SK-N-SH treated with all-trans-retinoic acid at 6 μM for 48 hours (cell line): ENCODE measurements at regions not wholly inside any gene's neighbourhood (a gene's known extent, or its start where the extent isn't known, plus 50 kb on each side); places are given as distances from the start of the nearest gene placed in this dataset.

Experiments
- ATAC-seq: fragments of 200-7000 bp; cut with Tn5 transposase; 3 replicates; pipeline ENCODE4 v1.9.1; 2020; ENCODE audit warnings: mild to moderate bottlenecking, moderate library complexity
- ARNTL ChIP-seq: fragments of 450-650 bp; formaldehyde crosslinking; IDR thresholded peaks from 2 replicates; pipeline ENCODE4 v1.5.0; 2020; ENCODE audit warnings: low read depth, mild to moderate bottlenecking, moderate library complexity, borderline replicate concordance
- BACH2 ChIP-seq: fragments of 250-450 bp; sonication (Bioruptor Pico); IDR thresholded peaks from 2 replicates; pipeline ENCODE4 v1.9.0; 2021; ENCODE audit warnings: mild to moderate bottlenecking, borderline replicate concordance
- CREB5 ChIP-seq: fragments of 250-450 bp; sonication (Bioruptor Pico); IDR thresholded peaks from 2 replicates; pipeline ENCODE4 v1.5.1; 2020; ENCODE audit warnings: low read depth, mild to moderate bottlenecking, moderate library complexity
- CSDC2 ChIP-seq: fragments of 250-450 bp; sonication (Bioruptor Pico); IDR thresholded peaks from 2 replicates; pipeline ENCODE4 v1.5.0; 2020; ENCODE audit warnings: mild to moderate bottlenecking, moderate library complexity
- ESRRG ChIP-seq: fragments of 250-450 bp; sonication (Bioruptor Pico); IDR thresholded peaks from 2 replicates; pipeline ENCODE4 v1.6.1; 2021; ENCODE audit warnings: mild to moderate bottlenecking
- GLIS3 ChIP-seq: fragments of 250-450 bp; sonication (Bioruptor Pico); IDR thresholded peaks from 2 replicates; pipeline ENCODE4 v1.5.0; 2020; ENCODE audit warnings: mild to moderate bottlenecking, moderate library complexity
- ISL1 ChIP-seq: fragments of 250-450 bp; sonication (Bioruptor Pico); IDR thresholded peaks from 2 replicates; pipeline ENCODE4 v2.1.2; 2022; ENCODE audit warnings: mild to moderate bottlenecking, moderate library complexity
- OSR1 ChIP-seq: fragments of 250-450 bp; sonication (Bioruptor Pico); IDR thresholded peaks from 2 replicates; pipeline ENCODE4 v1.8.0; 2022; ENCODE audit warnings: moderate library complexity, mild to moderate bottlenecking, inconsistent platforms
- PPARA ChIP-seq: fragments of 250-450 bp; sonication (Bioruptor Pico); IDR thresholded peaks from 2 replicates; pipeline ENCODE4 v1.5.0; 2020; ENCODE audit warnings: mild to moderate bottlenecking, borderline replicate concordance
- RARB ChIP-seq: fragments of 250-450 bp; sonication (Bioruptor Pico); IDR thresholded peaks from 2 replicates; pipeline ENCODE4 v1.8.0; 2021; ENCODE audit warnings: mild to moderate bottlenecking, moderate library complexity
- SNAI2 ChIP-seq: fragments of 250-450 bp; sonication (Bioruptor Pico); IDR thresholded peaks from 2 replicates; pipeline ENCODE4 v1.5.0; 2020; ENCODE audit warnings: mild to moderate bottlenecking, moderate library complexity
- TCF4 ChIP-seq: fragments of 250-450 bp; sonication (Bioruptor Pico); IDR thresholded peaks from 2 replicates; pipeline ENCODE4 v1.8.0; 2021; ENCODE audit warnings: mild to moderate bottlenecking, moderate library complexity, borderline replicate concordance
- TOX ChIP-seq: fragments of 250-450 bp; sonication (Bioruptor Pico); IDR thresholded peaks from 2 replicates; pipeline ENCODE4 v1.8.0; 2021; ENCODE audit warnings: mild to moderate bottlenecking, moderate library complexity, borderline replicate concordance
- ZC3H10 ChIP-seq: fragments of 250-450 bp; sonication (Bioruptor Pico); IDR thresholded peaks from 2 replicates; pipeline ENCODE4 v1.5.1; 2021; ENCODE audit warnings: mild to moderate bottlenecking, moderate library complexity
- ZFP30 ChIP-seq: fragments of 450-650 bp; formaldehyde crosslinking; IDR thresholded peaks from 2 replicates; pipeline ENCODE4 v1.5.0; 2022; ENCODE audit warnings: mild to moderate bottlenecking, moderate library complexity
- ZNF565 ChIP-seq: fragments of 450-650 bp; formaldehyde crosslinking; conservative IDR thresholded peaks from 2 replicates; pipeline ENCODE4 v1.5.0; 2020; ENCODE audit warnings: low read depth, mild to moderate bottlenecking, moderate library complexity
- ZNF8 ChIP-seq: fragments of 450-650 bp; formaldehyde crosslinking; IDR thresholded peaks from 2 replicates; pipeline ENCODE4 v1.5.0; 2020; ENCODE audit warnings: mild to moderate bottlenecking, moderate library complexity
- TF ChIP-seq, protein P1 (sequence below): fragments of 250-450 bp; sonication (Bioruptor Pico); IDR thresholded peaks from 2 replicates; pipeline ENCODE4 v1.5.1; 2021; ENCODE audit warnings: mild to moderate bottlenecking, moderate library complexity
- TF ChIP-seq, protein P2 (sequence below): fragments of 250-450 bp; sonication (Bioruptor Pico); IDR thresholded peaks from 2 replicates; pipeline ENCODE4 v1.8.0; 2021; ENCODE audit warnings: low read depth, mild to moderate bottlenecking, moderate library complexity, borderline replicate concordance

- no peak for TF ChIP-seq TCF4 (CRISPR knock-in tag)
- TF ChIP-seq ZFP30 (CRISPR knock-in tag) = no peak
- TF ChIP-seq ISL1 = no peak
- TF ChIP-seq SNAI2 (CRISPR knock-in tag) = no peak
- TF ChIP-seq ZC3H10 (CRISPR knock-in tag) = no peak
- no peak for TF ChIP-seq PPARA
- TF ChIP-seq ESRRG (CRISPR knock-in tag) = no peak
- no peak for TF ChIP-seq ZNF565
- no peak for TF ChIP-seq TOX (CRISPR knock-in tag)
- TF ChIP-seq BACH2 (CRISPR knock-in tag) = no peak
- TF ChIP-seq, protein P1, sequence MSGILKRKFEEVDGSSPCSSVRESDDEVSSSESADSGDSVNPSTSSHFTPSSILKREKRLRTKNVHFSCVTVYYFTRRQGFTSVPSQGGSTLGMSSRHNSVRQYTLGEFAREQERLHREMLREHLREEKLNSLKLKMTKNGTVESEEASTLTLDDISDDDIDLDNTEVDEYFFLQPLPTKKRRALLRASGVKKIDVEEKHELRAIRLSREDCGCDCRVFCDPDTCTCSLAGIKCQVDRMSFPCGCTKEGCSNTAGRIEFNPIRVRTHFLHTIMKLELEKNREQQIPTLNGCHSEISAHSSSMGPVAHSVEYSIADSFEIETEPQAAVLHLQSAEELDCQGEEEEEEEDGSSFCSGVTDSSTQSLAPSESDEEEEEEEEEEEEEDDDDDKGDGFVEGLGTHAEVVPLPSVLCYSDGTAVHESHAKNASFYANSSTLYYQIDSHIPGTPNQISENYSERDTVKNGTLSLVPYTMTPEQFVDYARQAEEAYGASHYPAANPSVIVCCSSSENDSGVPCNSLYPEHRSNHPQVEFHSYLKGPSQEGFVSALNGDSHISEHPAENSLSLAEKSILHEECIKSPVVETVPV (CRISPR knock-in tag) = no peak
- no peak for TF ChIP-seq CSDC2
- no peak for ATAC-seq
Observed at GRCh38 chr9:14478175-14479162, 164.5 kb upstream of the NFIB start.

- no peak for ATAC-seq
- no peak for TF ChIP-seq CREB5 (CRISPR knock-in tag)
- no peak for TF ChIP-seq SNAI2 (CRISPR knock-in tag)
- no peak for TF ChIP-seq OSR1
- no peak for TF ChIP-seq ZNF565
- TF ChIP-seq PPARA = no peak
- TF ChIP-seq ZFP30 (CRISPR knock-in tag) = no peak
- TF ChIP-seq, protein P1 (CRISPR knock-in tag) = no peak
- TF ChIP-seq, protein P2, sequence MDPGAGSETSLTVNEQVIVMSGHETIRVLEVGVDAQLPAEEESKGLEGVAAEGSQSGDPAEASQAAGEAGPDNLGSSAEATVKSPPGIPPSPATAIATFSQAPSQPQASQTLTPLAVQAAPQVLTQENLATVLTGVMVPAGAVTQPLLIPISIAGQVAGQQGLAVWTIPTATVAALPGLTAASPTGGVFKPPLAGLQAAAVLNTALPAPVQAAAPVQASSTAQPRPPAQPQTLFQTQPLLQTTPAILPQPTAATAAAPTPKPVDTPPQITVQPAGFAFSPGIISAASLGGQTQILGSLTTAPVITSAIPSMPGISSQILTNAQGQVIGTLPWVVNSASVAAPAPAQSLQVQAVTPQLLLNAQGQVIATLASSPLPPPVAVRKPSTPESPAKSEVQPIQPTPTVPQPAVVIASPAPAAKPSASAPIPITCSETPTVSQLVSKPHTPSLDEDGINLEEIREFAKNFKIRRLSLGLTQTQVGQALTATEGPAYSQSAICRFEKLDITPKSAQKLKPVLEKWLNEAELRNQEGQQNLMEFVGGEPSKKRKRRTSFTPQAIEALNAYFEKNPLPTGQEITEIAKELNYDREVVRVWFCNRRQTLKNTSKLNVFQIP (CRISPR knock-in tag) = no peak
- no peak for TF ChIP-seq BACH2 (CRISPR knock-in tag)
- TF ChIP-seq ZNF8 = no peak
- TF ChIP-seq ISL1 = no peak
- no peak for TF ChIP-seq CSDC2
- no peak for TF ChIP-seq TOX (CRISPR knock-in tag)
- no peak for TF ChIP-seq ESRRG (CRISPR knock-in tag)
Observed at GRCh38 chr9:14471041-14471440, 157.1 kb upstream of the NFIB start.

DNA sequence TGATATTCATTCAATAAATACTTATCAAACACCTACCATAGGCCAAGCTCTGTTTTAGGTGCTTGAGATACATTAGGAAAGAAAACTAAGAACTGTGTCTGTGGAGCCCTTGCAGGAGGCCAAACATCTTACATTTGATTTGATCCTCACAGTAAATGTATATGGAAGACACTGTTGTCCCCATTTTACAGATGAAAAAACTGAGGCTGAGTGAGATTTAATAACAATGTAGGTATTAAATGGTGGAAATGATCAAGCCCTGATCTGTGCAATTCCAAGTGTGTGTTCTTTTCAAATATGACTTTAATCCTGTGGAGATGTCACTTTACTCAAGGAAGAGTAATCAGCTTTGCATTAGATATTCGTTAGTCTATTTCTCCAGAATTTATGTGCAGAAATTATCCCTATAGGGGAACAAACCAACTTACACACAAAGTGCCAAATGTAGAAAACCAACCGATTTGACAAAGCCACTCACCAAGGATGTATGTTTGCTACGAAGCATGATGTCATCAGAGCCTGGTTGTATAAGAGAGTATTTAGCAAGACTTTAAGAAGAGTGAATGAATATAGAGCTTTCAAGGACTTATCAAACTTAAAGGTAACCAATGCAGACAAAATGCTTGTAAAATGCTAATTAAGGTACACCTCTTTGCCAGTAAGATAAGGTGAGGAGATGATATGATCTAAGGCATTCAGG is 153.9 kb upstream of the NFIB start:
- ATAC-seq = no peak
- TF ChIP-seq RARB (CRISPR knock-in tag) = no peak
- TF ChIP-seq GLIS3 (CRISPR knock-in tag) = no peak
- no peak for TF ChIP-seq SNAI2 (CRISPR knock-in tag)
- no peak for TF ChIP-seq ESRRG (CRISPR knock-in tag)
- TF ChIP-seq TOX (CRISPR knock-in tag) = no peak
- TF ChIP-seq PPARA = no peak
- no peak for TF ChIP-seq CREB5 (CRISPR knock-in tag)
- TF ChIP-seq, protein P2 (CRISPR knock-in tag) = no peak
- TF ChIP-seq, protein P1 (CRISPR knock-in tag) = no peak
- TF ChIP-seq ARNTL (CRISPR knock-in tag) = no peak
- no peak for TF ChIP-seq OSR1
- TF ChIP-seq, all 23 proteins: peak for 0
